22Rv1 (cell line): ENCODE measurements at regions not wholly inside any gene's neighbourhood (a gene's known extent, or its start where the extent isn't known, plus 50 kb on each side); places are given as distances from the start of the nearest gene placed in this dataset.

ENCODE experiments used
- CTCF ChIP-seq: fragments of 450-650 bp; IDR thresholded peaks from 2 replicates; pipeline ENCODE4 v1.5.1; 2017; ENCODE audit warnings: mild to moderate bottlenecking
- ZFX ChIP-seq: fragments of 450-650 bp; IDR thresholded peaks from 2 replicates; pipeline ENCODE4 v1.6.1; 2017; ENCODE audit warnings: antibody characterized with exemption, borderline replicate concordance

- TF ChIP-seq CTCF: no peak
- TF ChIP-seq ZFX: no peak
These were observed 347.8 kb downstream of the MN1 start for GRCh38 chr22:27453725-27454124.
